Glomerular visceral epithelial cell (primary cell): ENCODE measurements at regions not wholly inside any gene's neighbourhood (a gene's known extent, or its start where the extent isn't known, plus 50 kb on each side); places are given as distances from the start of the nearest gene placed in this dataset.

ENCODE experiments used
- DNase-seq: peaks from one replicate; pipeline ENCODE4 v3.0.0-alpha.2; 2016; ENCODE audit errors: extremely low spot score

DNA sequence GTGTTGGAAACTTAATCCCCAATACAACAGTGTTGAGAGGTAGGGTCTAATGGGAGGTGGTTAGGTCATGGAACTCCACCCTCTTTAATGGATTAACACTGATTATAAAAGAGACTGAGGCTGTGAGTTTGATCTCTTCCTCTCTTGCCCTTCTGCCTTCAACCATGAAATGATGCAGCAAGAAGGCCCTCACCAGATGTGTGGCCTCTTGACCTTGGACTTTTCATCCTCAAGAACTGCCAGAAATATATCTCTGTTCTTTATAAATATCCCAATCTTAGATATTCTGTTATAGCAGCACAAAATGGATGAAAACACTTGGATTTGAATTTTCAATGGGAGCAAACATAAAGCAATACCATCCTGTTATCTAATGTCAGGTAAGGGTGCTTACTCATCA is 67.6 kb downstream of the NMUR2 start:
- DNase-seq = no peak

GRCh38 chr5:152335461-152335860 is 69.6 kb downstream of the NMUR2 start:
- no peak for DNase-seq

DNA sequence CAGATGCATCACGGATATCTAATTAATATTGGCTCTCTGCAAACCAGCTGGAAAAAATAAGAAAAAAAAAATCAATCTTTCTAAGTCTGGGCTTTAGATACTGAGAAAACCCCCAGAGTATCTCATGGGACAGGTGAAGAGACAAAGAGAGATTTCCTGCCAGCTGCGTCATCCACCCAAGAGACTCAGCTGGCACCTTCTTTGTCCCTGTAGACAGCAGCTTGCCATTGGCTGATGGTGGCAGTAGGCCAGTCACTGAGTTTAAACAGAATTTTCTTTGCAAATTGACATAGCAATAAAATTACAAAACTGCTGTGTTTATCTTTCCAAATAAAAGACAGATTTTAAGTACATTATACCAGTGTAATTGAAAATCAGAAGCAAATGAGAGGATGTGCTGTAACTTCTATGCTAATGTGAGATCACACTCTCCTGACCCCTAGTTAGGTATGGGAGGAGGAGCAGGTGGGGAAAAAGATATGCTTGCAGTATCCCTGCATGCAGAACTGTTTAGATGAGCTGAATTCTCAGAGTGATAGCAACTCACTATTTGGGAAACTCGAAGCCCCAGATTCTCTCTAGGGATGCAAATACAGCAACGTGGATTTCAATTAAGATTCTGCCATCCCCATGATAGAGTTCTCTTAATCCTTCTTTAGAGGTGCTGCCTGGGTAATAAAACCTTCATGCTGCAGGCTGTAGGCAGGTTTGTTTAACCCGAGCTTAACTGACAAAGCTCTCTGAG is 72.2 kb downstream of the NMUR2 start:
- no peak for DNase-seq

DNA sequence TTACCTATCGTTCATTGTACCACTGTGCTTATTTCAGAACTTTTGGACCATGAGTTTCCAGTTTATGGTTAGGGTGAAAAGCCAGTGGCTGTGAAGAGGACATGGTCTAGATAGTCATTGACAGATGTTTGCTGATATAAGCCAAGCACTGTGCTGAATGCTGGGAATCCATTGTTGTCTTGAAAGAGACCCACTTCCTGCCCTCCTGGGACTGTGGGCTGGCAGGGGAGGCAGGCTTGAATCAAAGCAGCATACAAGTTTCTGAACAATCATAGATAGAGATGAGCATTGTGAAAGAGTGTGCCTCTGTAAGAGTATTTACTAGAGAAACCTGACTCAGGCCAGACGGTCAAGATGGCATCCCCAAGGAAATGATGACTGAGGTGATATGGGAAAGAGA is 73.4 kb downstream of the NMUR2 start:
- DNase-seq = no peak

DNA sequence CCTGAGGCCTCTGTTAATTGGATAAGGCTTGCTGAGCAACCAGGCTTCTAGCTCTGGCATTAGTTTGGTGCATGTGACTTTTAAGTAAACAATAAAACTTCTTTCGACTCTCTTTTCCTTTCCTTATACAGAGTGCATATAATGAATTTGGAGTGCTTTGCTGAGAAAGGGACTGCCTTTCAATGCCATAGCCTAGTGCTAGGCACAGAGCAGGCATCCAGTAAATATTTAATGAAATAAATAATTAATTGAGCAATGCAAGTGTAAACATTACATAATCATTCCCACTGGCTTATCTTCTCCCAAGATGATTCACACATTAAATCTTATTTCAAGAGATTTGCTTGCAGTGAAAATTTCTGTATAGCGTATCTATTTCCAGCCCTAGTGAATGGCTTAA is 74.1 kb downstream of the NMUR2 start:
- no peak for DNase-seq

DNA sequence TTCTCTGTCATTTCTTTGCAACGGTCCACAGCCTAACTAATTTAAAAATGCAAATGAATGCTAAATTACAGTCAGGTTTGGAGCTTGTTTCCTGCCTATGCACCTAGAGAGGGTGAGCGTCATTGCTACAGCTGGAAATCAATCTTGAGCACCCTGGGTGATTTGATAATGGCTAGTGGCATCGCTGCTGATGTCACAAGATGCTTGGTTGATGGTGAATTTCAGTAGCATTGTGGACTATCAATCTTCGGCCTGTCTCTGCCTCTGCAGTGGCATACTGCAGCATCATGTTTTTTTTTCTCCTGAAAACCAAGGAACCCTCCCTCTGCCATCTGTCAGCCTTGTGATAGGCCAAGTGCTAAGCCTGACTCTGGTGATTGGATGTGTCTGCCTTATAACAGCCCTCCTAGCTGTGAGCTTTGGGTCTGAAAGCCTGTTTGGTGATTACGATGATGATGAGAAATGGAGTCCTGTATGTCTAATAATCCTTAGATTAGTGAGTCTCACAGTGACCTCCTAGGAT is 75.3 kb downstream of the NMUR2 start:
- DNase-seq = no peak

DNA sequence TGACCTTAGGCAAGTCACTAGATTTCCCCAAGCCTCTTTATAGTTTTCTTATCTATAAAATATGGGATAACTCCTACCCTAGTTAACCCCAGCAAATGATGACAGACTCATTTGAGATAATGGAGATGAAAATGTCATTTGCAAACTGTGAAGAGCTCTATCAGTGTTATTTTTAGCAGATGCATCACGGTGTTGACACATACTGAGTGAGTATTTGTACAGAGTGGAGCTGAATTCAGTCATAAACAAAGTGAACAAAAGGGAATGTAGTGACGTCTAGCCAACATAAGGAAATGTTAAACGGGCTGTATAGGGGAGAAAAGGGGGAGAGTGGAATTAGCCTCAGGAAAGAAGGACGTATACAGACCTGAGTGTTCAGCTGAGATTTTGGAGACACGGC is 75.9 kb downstream of the NMUR2 start:
- DNase-seq = no peak

DNA sequence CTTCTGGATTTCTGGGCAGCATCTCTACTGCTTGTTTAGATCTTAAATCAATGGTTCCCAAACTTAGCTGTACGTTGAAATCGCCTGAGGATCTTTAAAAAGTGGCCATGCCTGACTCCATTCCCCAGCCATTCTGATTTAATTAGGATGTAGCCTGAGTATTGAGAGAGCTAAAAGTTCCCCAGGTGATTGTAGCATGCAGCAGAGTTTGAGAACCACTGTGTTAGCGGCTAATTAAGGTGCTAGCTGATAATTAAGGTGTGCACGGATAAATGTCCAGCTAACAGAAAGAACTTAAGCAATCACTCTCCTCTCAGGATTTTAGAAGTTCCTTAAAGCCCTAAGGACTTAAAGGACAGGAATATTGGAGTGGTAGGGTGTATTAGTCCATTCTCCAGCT is 89.1 kb downstream of the NMUR2 start:
- no peak for DNase-seq

GRCh38 chr5:152314196-152314829 is 90.8 kb downstream of the NMUR2 start:
- no peak for DNase-seq

- DNase-seq = no peak
These were observed 95.1 kb downstream of the NMUR2 start for GRCh38 chr5:152309926-152310450.

DNA sequence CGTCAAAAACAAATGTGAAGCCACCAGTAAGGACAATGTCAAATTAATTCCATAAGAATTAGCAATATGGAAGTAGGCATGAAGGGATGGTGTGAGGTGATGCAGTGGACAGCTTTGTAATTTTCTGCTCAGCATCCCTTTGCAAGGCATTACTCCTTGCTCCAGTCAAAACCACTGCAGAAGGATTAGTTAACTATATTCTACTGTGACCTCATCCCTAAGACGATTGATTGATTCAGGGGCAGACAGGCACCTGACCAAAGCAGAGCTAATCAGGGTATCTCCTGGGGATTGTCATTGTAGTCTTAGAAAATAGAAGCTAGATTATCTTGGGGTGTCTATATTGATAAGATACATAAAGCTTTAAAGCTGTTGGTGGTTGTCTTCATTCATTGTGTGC is 98.7 kb downstream of the NMUR2 start:
- no peak for DNase-seq

DNA sequence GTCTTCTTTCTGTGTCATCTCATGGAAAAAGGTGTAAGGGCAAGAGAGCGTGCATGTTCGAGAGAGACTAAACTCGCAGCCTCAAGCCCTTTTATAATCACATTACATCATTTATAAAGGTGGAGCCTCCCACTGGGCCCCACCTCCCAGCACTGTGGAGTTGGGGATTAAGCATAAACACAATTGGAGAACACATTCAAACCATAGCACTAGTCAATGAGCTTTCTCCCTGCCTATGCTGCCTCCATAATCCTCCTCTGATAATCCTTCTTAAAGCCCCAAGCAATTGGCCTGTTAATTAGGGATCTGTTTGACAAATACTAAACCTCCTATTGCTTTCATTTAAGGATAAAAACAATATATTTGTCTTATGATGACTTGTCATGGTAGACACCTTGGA is 99.6 kb downstream of the NMUR2 start:
- DNase-seq = no peak

- no peak for DNase-seq
These were observed 101.2 kb downstream of the NMUR2 start for GRCh38 chr5:152303841-152304240.

GRCh38 chr5:152297866-152298265 is 107.2 kb downstream of the NMUR2 start:
- no peak for DNase-seq

- DNase-seq = no peak
These were observed 111.9 kb downstream of the NMUR2 start for GRCh38 chr5:152293189-152293588.

DNA sequence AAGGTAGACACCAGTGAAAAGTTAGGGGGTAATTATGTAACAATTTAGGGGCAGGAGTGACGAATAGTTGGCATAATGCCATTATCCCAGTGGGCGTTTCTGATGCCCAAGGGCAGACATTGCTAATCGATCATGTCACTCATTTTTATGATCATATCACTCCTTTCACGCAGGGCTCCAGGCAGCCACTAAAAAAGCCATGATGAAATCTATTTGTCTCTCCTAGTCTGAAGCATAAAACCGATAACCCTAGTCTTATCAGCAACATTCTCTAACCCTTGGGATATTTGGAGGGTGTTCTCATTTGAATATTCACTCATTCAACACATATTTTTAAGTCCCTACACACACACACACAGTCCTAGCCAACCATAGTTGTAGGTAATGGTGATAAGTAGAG is 114.9 kb downstream of the NMUR2 start:
- no peak for DNase-seq

GRCh38 chr5:152288917-152289595 is 116.0 kb downstream of the NMUR2 start:
- DNase-seq = no peak

GRCh38 chr5:152288499-152288898 is 116.6 kb downstream of the NMUR2 start:
- DNase-seq = no peak

DNA sequence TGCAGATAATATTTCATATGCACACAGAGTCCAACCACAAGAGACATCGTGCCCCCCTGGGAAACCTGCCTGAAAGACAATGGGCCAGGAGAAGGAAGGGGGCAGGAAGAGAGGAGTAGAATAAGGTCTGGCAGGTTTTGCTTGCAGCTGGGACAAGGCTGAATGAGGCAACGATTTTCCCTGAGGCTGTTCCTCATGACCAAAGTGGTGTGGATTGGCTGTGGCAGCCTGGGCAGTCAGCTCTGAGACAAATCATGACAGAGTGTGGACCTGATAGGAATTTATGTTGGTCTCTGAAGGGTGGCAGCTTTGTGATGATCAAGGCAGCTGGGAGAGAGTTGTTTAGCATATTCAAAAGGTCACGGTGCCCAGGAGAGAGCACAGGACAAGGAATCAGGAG is 119.3 kb downstream of the NMUR2 start:
- no peak for DNase-seq

DNA sequence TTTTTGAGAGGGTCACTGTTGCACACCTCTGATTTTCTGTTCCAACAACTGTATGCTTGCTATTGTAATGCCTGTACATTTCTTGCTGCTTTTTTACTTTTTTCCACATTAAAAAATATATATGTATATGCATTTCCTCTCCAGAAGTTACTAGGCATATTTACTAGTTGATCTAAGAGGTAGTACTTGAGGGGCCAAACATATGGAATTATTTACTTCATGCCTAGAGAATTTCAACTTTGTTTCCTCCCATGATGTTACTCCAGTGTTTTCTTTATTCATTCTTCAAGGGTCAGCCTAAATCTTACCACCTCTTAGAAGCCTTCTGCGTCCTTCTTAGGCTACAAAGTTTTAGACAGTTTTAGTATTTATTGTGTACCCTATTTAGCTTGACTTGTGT is 122.7 kb downstream of the NMUR2 start:
- no peak for DNase-seq

GRCh38 chr5:152277936-152278335 is 127.1 kb downstream of the NMUR2 start:
- no peak for DNase-seq

DNA sequence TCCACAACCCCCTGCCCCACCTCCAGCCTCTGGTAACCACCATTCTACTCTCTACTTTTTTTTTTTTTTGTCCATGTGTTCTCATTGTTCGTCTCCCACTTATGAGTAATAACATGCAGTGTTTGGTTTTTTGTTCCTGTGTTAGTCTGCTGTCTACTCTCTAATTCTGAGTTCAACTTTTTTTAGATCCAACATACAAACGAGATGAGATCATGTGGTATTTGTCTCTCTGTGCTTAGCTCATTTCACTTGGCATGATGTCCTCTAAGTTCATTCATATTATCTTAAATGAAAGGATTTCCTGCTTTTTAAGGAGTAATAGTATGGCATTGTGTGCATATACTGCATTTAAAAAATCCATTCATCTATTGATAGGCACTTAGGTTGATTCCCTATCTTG is 130.9 kb downstream of the NMUR2 start:
- DNase-seq = no peak

DNA sequence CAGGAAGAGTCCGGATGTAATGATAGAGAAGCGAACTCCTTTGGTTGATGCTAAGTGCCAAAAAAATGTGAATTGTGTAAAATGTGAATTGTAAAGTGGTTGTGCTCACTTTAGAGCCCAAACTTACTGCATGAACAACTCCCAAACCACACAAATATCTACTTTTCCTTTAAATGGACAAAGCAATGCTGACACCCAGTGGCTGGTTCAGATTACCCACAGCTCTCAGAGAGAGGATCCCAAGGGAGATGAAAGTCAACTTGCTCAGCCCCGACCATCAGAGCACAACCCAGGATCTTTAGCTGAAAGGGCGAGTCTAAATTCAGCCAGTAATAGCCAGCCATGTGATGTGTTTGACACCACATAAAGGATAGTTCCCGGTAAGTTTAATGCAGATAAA is 133.7 kb downstream of the NMUR2 start:
- peak; percentile 1 for DNase-seq
